ENCODE measurements at regions not wholly inside any gene's neighbourhood (a gene's known extent, or its start where the extent isn't known, plus 50 kb on each side); places are given as distances from the start of the nearest gene placed in this dataset.
A peak's percentile ranks its signal among the peaks of the same experiment; 100 is the strongest.
"Not testable (repeated sequence)": the region's sequence is repeated elsewhere in the genome, so short reads cannot be mapped to it uniquely, and the experiment has no call there.

GRCh38 chr5:124022966-124023365 lies 511.0 kb downstream of the CSNK1G3 start:
- ATAC-seq: no peak
- no peak for TF ChIP-seq ZNF565 (CRISPR knock-in tag; conservative IDR thresholded peaks at IDR 0.05; ENCODE audit: low read depth)
- no peak for TF ChIP-seq CSRNP3 (CRISPR knock-in tag; IDR thresholded peaks at IDR 0.05)
- TF ChIP-seq ZFP30 (CRISPR knock-in tag; IDR thresholded peaks at IDR 0.05): no peak
- no peak for TF ChIP-seq SNAI2 (CRISPR knock-in tag; IDR thresholded peaks at IDR 0.05)

- TF ChIP-seq GLIS3 (CRISPR knock-in tag; IDR thresholded peaks at IDR 0.05) (no peak), ZNF8 (CRISPR knock-in tag; IDR thresholded peaks at IDR 0.05) (no peak), CREB5 (CRISPR knock-in tag; IDR thresholded peaks at IDR 0.05; ENCODE audit: low read depth) (no peak), ZNF70 (CRISPR knock-in tag; IDR thresholded peaks at IDR 0.05) (no peak)
- no peak for ATAC-seq
These were observed 509.8 kb downstream of the CSNK1G3 start for GRCh38 chr5:124021776-124022175.

- TF ChIP-seq ESRRG (CRISPR knock-in tag; IDR thresholded peaks at IDR 0.05): no peak
- no peak for TF ChIP-seq CSRNP3 (CRISPR knock-in tag; IDR thresholded peaks at IDR 0.05)
- TF ChIP-seq TOX (CRISPR knock-in tag; IDR thresholded peaks at IDR 0.05; ENCODE audit: borderline replicate concordance): no peak
- TF ChIP-seq ZFP30 (CRISPR knock-in tag; IDR thresholded peaks at IDR 0.05): no peak
- no peak for TF ChIP-seq ISL1 (CRISPR knock-in tag; IDR thresholded peaks at IDR 0.05)
- ATAC-seq: no peak
These were observed 509.2 kb downstream of the CSNK1G3 start for GRCh38 chr5:124021066-124021641.

- ATAC-seq: not testable (repeated sequence)
These were observed 505.3 kb downstream of the CSNK1G3 start for GRCh38 chr5:124017321-124017720.

- no peak for ATAC-seq
- 0 out of 2 replicates have a peak, but pooled peaks have one; percentile 29 for TF ChIP-seq OSR1 (CRISPR knock-in tag; IDR thresholded peaks at IDR 0.05)
- no peak for TF ChIP-seq PPARA (CRISPR knock-in tag; IDR thresholded peaks at IDR 0.05; ENCODE audit: borderline replicate concordance)
- TF ChIP-seq TOX (CRISPR knock-in tag; IDR thresholded peaks at IDR 0.05; ENCODE audit: borderline replicate concordance): no peak
- no peak for TF ChIP-seq ARNTL (CRISPR knock-in tag; IDR thresholded peaks at IDR 0.05; ENCODE audit: borderline replicate concordance, low read depth)
- TF ChIP-seq ZNF70 (CRISPR knock-in tag; IDR thresholded peaks at IDR 0.05): no peak
- TF ChIP-seq ZFP30 (CRISPR knock-in tag; IDR thresholded peaks at IDR 0.05): peak; percentile 98
- no peak for TF ChIP-seq BACH2 (CRISPR knock-in tag; IDR thresholded peaks at IDR 0.05; ENCODE audit: borderline replicate concordance)
- no peak for TF ChIP-seq POU6F1 (CRISPR knock-in tag; IDR thresholded peaks at IDR 0.05; ENCODE audit: borderline replicate concordance, low read depth)
These were observed 495.9 kb downstream of the CSNK1G3 start for GRCh38 chr5:124007675-124008398.

- no peak for ATAC-seq
- TF ChIP-seq ISL1 (CRISPR knock-in tag; IDR thresholded peaks at IDR 0.05) (no peak), CSDC2 (CRISPR knock-in tag; IDR thresholded peaks at IDR 0.05) (no peak), ESRRG (CRISPR knock-in tag; IDR thresholded peaks at IDR 0.05) (no peak), SNAI2 (CRISPR knock-in tag; IDR thresholded peaks at IDR 0.05) (no peak), ZNF70 (CRISPR knock-in tag; IDR thresholded peaks at IDR 0.05) (no peak), PATZ1 (CRISPR knock-in tag; IDR thresholded peaks at IDR 0.05; ENCODE audit: borderline replicate concordance) (no peak), RARB (CRISPR knock-in tag; IDR thresholded peaks at IDR 0.05) (no peak), TOX (CRISPR knock-in tag; IDR thresholded peaks at IDR 0.05; ENCODE audit: borderline replicate concordance) (no peak), BACH2 (CRISPR knock-in tag; IDR thresholded peaks at IDR 0.05; ENCODE audit: borderline replicate concordance) (no peak), CREB5 (CRISPR knock-in tag; IDR thresholded peaks at IDR 0.05; ENCODE audit: low read depth) (no peak), ZFP3 (CRISPR knock-in tag; IDR thresholded peaks at IDR 0.05) (no peak), PPARA (CRISPR knock-in tag; IDR thresholded peaks at IDR 0.05; ENCODE audit: borderline replicate concordance) (no peak), OSR1 (CRISPR knock-in tag; IDR thresholded peaks at IDR 0.05) (no peak), GLIS3 (CRISPR knock-in tag; IDR thresholded peaks at IDR 0.05) (no peak), ARNTL (CRISPR knock-in tag; IDR thresholded peaks at IDR 0.05; ENCODE audit: borderline replicate concordance, low read depth) (no peak), ZNF565 (CRISPR knock-in tag; conservative IDR thresholded peaks at IDR 0.05; ENCODE audit: low read depth) (no peak)
These were observed 489.1 kb downstream of the CSNK1G3 start for GRCh38 chr5:124001036-124001615.
